Vagina (tissue), 2 donors: ENCODE measurements at regions not wholly inside any gene's neighbourhood (a gene's known extent, or its start where the extent isn't known, plus 50 kb on each side); places are given as distances from the start of the nearest gene placed in this dataset.

Experiments used
- POLR2A ChIP-seq, 2 donors: fragments of 450-650 bp; IDR thresholded peaks; one replicate each; pipeline ENCODE4 v1.6.1; 2017; ENCODE audit warnings: antibody characterized with exemption in 2 of 2, mild to moderate bottlenecking in 2 of 2, moderate library complexity in 2 of 2
- POLR2AphosphoS5 ChIP-seq, 2 donors: sonication (generic); formaldehyde crosslinking; IDR thresholded peaks; one replicate each; pipeline ENCODE4 v1.9.0; 2017; ENCODE audit warnings: antibody characterized with exemption in 2 of 2, mild to moderate bottlenecking in 2 of 2, low read depth in 1 of 2; ENCODE audit not compliant: insufficient read depth in 1 of 2
- TF ChIP-seq, protein P1 (sequence below), 3 experiments: fragments of 450-650 bp in 2 of 3; fragments of 200-600 bp in 1 of 3; sonication (generic) in 1 of 3; IDR thresholded peaks; one replicate each; pipeline ENCODE4 v1.5.1; 2017 to 2019; ENCODE audit warnings: antibody characterized with exemption in 3 of 3, mild to moderate bottlenecking in 2 of 3, moderate library complexity in 2 of 3

DNA sequence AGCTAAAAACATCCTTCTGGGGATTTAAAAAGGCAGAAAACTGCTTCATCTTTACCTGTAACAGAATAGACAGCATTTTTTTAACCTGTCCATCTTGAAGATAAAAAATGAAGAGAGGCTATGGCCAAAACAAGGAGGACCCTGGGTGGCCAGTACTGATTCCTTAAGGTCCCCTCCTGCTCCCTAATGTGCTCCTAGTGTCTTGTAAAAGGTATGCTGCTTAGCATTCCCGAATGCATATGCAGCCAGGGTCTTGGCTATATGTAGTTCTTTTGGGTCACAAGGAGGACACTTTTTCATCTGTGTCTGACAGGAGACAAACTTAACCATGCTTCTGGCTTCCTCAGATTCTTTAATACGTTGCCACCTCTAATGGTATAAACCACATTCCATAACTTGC, 93.9 kb upstream of the SLC13A1 start:
- TF ChIP-seq POLR2AphosphoS5 (IDR thresholded peaks at IDR 0.05; ENCODE audit: insufficient read depth in 1 of 2, low read depth in 1 of 2) (no peak), POLR2A (IDR thresholded peaks at IDR 0.05) (no peak)
- TF ChIP-seq, protein P1, sequence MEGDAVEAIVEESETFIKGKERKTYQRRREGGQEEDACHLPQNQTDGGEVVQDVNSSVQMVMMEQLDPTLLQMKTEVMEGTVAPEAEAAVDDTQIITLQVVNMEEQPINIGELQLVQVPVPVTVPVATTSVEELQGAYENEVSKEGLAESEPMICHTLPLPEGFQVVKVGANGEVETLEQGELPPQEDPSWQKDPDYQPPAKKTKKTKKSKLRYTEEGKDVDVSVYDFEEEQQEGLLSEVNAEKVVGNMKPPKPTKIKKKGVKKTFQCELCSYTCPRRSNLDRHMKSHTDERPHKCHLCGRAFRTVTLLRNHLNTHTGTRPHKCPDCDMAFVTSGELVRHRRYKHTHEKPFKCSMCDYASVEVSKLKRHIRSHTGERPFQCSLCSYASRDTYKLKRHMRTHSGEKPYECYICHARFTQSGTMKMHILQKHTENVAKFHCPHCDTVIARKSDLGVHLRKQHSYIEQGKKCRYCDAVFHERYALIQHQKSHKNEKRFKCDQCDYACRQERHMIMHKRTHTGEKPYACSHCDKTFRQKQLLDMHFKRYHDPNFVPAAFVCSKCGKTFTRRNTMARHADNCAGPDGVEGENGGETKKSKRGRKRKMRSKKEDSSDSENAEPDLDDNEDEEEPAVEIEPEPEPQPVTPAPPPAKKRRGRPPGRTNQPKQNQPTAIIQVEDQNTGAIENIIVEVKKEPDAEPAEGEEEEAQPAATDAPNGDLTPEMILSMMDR (IDR thresholded peaks at IDR 0.05) = no peak
